Thyroid gland (tissue), 4 donors: ENCODE measurements at regions not wholly inside any gene's neighbourhood (a gene's known extent, or its start where the extent isn't known, plus 50 kb on each side); places are given as distances from the start of the nearest gene placed in this dataset.

Experiments used
- DNase-seq, 2 donors: peaks; one replicate each; pipeline ENCODE4 v3.0.0-alpha.2; 2019
- H3K27ac ChIP-seq, 3 donors: fragments of 200-600 bp; sonication (generic); 1 replicate in 2 of 3; 2 replicates in 1 of 3; pipeline ENCODE4 v1.5.1; 2016 to 2019; ENCODE audit warnings: mild to moderate bottlenecking in 1 of 3, moderate library complexity in 1 of 3
- H3K27me3 ChIP-seq: fragments of 200-600 bp; sonication (generic); one replicate; pipeline ENCODE4 v1.5.1; 2019
- H3K36me3 ChIP-seq, 2 donors: fragments of 200-600 bp; sonication (generic); one replicate each; pipeline ENCODE4 v1.5.1; 2016 to 2019
- H3K4me1 ChIP-seq, 2 donors: fragments of 200-600 bp; sonication (generic); one replicate each; pipeline ENCODE4 v1.5.1; 2017 to 2019
- H3K4me3 ChIP-seq, 3 donors: fragments of 200-600 bp; sonication (generic); replicated peaks in 1 of 3; 1 replicate in 2 of 3; 2 replicates in 1 of 3; pipeline ENCODE4 v1.5.1; 2016; ENCODE audit warnings: mild to moderate bottlenecking in 1 of 3
- H3K9me3 ChIP-seq: fragments of 200-600 bp; sonication (generic); one replicate; pipeline ENCODE4 v1.5.1; 2017
- POLR2A ChIP-seq, 2 donors: fragments of 450-650 bp; IDR thresholded peaks; one replicate each; pipeline ENCODE4 v1.6.1; 2017; ENCODE audit warnings: antibody characterized with exemption in 2 of 2, mild to moderate bottlenecking in 2 of 2, moderate library complexity in 1 of 2
- WGBS, 2 donors: methylation state at CpG; one replicate each; pipeline ENCODE4 v1.1.5; 2017; 5-methylcytosine and 5-hydroxymethylcytosine counted together
- intact Hi-C: fragments of 100-400 bp; cut with DNase I; formaldehyde crosslinking; loops from one replicate; pipeline ENCODE4 v1.15.1; 2023
- TF ChIP-seq, protein P1 (sequence below), 6 experiments: fragments of 200-600 bp in 3 of 6; fragments of 450-650 bp in 3 of 6; sonication (generic) in 3 of 6; IDR thresholded peaks; one replicate each; pipeline ENCODE4 v1.5.1; 2016 to 2019; ENCODE audit warnings: antibody characterized with exemption in 6 of 6, mild to moderate bottlenecking in 2 of 6, inconsistent platforms in 1 of 6, moderate library complexity in 1 of 6

DNA sequence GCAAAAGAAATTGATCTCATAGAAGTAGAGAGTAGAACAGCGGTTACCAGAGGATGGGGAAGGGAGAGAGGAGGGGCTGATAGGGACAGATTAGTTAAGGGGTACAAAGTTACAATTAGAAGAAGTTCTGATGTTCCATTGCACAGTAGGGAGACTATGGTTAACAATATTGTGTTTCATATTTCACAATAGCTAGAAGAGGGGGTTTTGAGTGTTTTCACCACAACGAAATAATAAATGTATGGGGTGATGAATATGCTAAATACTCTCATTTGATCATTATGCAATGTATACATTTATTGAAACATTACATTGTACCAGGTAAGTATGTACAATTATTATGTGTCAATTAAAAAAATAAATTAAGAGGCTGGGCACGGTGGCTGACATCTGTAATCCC lies 291.2 kb upstream of the KCNJ16 start:
- 93 to 95% methylated on average over 3 of the region's 3 CpGs for WGBS, 2 donors
- no peak for DNase-seq
- TF ChIP-seq POLR2A (IDR thresholded peaks at IDR 0.05), result no peak
- TF ChIP-seq, protein P1, sequence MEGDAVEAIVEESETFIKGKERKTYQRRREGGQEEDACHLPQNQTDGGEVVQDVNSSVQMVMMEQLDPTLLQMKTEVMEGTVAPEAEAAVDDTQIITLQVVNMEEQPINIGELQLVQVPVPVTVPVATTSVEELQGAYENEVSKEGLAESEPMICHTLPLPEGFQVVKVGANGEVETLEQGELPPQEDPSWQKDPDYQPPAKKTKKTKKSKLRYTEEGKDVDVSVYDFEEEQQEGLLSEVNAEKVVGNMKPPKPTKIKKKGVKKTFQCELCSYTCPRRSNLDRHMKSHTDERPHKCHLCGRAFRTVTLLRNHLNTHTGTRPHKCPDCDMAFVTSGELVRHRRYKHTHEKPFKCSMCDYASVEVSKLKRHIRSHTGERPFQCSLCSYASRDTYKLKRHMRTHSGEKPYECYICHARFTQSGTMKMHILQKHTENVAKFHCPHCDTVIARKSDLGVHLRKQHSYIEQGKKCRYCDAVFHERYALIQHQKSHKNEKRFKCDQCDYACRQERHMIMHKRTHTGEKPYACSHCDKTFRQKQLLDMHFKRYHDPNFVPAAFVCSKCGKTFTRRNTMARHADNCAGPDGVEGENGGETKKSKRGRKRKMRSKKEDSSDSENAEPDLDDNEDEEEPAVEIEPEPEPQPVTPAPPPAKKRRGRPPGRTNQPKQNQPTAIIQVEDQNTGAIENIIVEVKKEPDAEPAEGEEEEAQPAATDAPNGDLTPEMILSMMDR (IDR thresholded peaks at IDR 0.05), result no peak
- no peaks in the 10 kb centered on the region for H3K36me3 ChIP-seq
- H3K4me3 ChIP-seq, result no peak overlapping the region
- intact Hi-C loops, result no loop called here
- H3K4me1 ChIP-seq, result no peaks in the 10 kb centered on the region
- H3K27ac ChIP-seq, result no peak overlapping the region
- no peaks in the 10 kb centered on the region for H3K9me3 ChIP-seq
- no peaks in the 10 kb centered on the region for H3K27me3 ChIP-seq

DNA sequence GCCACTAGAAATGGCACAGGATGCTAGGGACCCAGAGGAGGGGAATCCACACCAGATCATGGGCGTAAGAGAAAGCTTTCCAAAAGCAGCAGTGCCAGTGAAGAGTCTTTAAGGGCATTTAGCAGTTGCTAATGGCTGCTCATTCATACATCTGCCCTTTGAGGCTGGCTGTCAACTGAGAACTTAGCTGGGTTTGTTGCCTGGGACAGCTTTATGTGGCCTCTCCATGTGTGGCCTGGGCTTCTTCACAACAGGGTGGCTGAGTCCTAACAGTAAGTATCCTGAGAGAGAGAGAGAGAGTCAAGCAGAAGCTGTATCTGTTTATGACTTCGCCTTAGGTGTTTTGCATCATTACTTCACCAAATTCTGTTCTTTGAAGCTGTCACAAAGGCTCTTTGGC lies 286.1 kb upstream of the KCNJ16 start:
- H3K9me3 ChIP-seq, result no peaks in the 10 kb centered on the region
- 97 to 100% methylated on average over 2 of the region's 2 CpGs for WGBS, 2 donors
- intact Hi-C loops, result no loop called here
- no peak for TF ChIP-seq POLR2A (IDR thresholded peaks at IDR 0.05)
- TF ChIP-seq, protein P1 (IDR thresholded peaks at IDR 0.05), result no peak
- no peak overlapping the region for H3K4me3 ChIP-seq
- H3K27me3 ChIP-seq, result no peaks in the 10 kb centered on the region
- no peaks in the 10 kb centered on the region for H3K36me3 ChIP-seq
- no peak for DNase-seq
- H3K4me1 ChIP-seq, result no peaks in the 10 kb centered on the region
- no peak overlapping the region for H3K27ac ChIP-seq

DNA sequence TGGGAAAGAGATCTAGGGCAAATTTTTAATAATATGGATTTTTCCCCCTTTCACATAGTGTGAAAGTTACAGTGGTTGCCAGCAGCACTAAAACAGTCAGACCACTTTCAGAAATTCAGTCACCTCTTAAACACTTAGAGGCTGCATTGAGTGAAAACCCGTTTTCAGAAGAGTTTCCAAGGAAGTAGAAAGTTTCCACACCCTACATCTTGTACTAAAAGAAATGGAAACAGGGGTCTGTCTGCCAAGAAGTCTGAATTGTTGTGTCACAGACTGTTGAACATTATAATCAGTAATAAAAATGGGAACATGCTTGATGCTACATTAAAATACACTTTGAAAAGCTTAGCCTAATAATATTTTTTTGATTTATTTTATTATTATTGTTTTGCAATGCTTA lies 278.9 kb upstream of the KCNJ16 start:
- intact Hi-C loops, result no loop called here
- Histone ChIP-seq H3K27me3 (no peaks in the 10 kb centered on the region), H3K4me3 (no peak overlapping the region), H3K9me3 (no peaks in the 10 kb centered on the region), H3K4me1 (peaks cover 0 to 4% of the 10 kb centered on the region in 2 donors), H3K36me3 (no peaks in the 10 kb centered on the region), H3K27ac (no peak overlapping the region)
- no peak for TF ChIP-seq POLR2A (IDR thresholded peaks at IDR 0.05)
- TF ChIP-seq, protein P1 (IDR thresholded peaks at IDR 0.05), result no peak
- WGBS, 2 donors, result 18 to 22% methylated on average over 1 of the region's 1 CpG
- no peak for DNase-seq

DNA sequence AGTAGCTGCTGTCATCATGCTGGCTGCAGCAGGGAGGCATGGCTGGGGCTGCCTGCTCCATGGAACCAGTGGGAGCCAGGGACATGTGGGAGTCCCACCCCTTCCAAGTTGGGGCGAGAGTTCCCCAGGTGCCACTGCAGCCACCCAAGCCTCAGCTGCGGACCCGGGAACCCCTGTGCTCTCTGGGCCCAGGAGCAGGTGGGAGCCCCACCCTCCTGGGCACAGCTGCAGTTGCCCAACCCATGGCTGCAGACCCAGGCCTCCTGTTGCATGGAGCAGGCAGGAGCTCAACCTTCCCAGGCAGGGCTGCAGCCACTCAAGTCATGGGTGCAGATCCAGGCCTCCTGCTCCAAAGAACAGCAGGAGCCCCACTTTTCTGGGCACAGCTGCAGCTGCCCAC lies 274.2 kb upstream of the KCNJ16 start:
- DNase-seq, result no peak
- Histone ChIP-seq H3K36me3 (no peaks in the 10 kb centered on the region), H3K4me3 (no peak overlapping the region), H3K9me3 (no peaks in the 10 kb centered on the region), H3K27ac (no peak overlapping the region), H3K27me3 (no peaks in the 10 kb centered on the region), H3K4me1 (peaks cover 0 to 4% of the 10 kb centered on the region in 2 donors)
- 80 to 100% methylated on average over 2 to 3 of the region's 3 CpGs for WGBS, 2 donors
- TF ChIP-seq, protein P1 (IDR thresholded peaks at IDR 0.05), result no peak
- no peak for TF ChIP-seq POLR2A (IDR thresholded peaks at IDR 0.05)
- intact Hi-C loops, result no loop called here

DNA sequence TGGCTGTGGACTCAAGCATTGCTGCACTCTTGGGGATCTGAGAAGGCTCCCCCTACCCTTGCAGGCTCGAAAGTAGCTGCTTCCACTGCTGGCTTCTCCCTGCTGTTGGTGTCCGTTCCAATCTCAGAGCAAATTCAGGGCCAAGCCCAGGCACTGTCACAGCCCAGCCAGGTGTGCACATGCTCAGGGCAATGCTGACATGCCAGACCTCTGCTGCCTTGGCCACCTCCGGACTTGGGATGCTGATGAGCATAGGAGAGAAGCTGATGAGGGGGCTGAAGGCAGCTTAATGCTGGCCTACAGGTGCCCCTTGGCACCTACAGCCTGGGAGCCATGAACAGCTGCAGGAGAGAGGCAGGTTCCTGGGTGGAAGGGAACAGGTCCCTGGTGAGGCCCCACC lies 273.7 kb upstream of the KCNJ16 start:
- no peak overlapping the region for H3K4me3 ChIP-seq
- H3K27me3 ChIP-seq, result no peaks in the 10 kb centered on the region
- no peak for DNase-seq

More for the DNA sequence above, 273.7 kb upstream of the KCNJ16 start:
- TF ChIP-seq, protein P1 (IDR thresholded peaks at IDR 0.05), result no peak
- H3K36me3 ChIP-seq, result no peaks in the 10 kb centered on the region
- H3K4me1 ChIP-seq, result no peaks in the 10 kb centered on the region
- intact Hi-C loops, result no loop called here
- H3K27ac ChIP-seq, result no peak overlapping the region
- H3K9me3 ChIP-seq, result no peaks in the 10 kb centered on the region
- WGBS, 2 donors, result 95 to 96% methylated on average over 3 of the region's 3 CpGs
